ENCODE measurements at regions not wholly inside any gene's neighbourhood (a gene's known extent, or its start where the extent isn't known, plus 50 kb on each side); places are given as distances from the start of the nearest gene placed in this dataset.

- no peak overlapping the region for H3K18ac ChIP-seq (ENCODE audit: low read depth in 1 of 2, low read length in 2 of 2)
- no peak overlapping the region for H2AK5ac ChIP-seq (ENCODE audit: low read length, severe bottlenecking)
- no peak overlapping the region for H3K4me3 ChIP-seq (ENCODE audit: insufficient read depth in 1 of 2, low read depth in 1 of 2, low read length in 2 of 2)
- H3K27me3 ChIP-seq (ENCODE audit: control insufficient read depth in 1 of 2, insufficient read depth in 1 of 2, low read length in 2 of 2): no peaks in the 10 kb centered on the region
- H4K8ac ChIP-seq (ENCODE audit: low read length): no peak overlapping the region
- no peak overlapping the region for H2AFZ ChIP-seq (ENCODE audit: low read depth, low read length)
- H3K36me3 ChIP-seq (ENCODE audit: control insufficient read depth in 1 of 2, insufficient read depth in 2 of 2, low read depth in 1 of 2, low read length in 2 of 2): no peaks in the 10 kb centered on the region
- no peaks in the 10 kb centered on the region for H3K4me1 ChIP-seq (ENCODE audit: control insufficient read depth, insufficient read depth, low read depth, low read length)
- no peak overlapping the region for H2BK5ac ChIP-seq (ENCODE audit: low read depth, low read length, poor library complexity, severe bottlenecking)
- H3K4me2 ChIP-seq (ENCODE audit: low read length, poor library complexity, severe bottlenecking): no peak overlapping the region
- H3K9ac ChIP-seq (ENCODE audit: low read length): no peak overlapping the region
- no peak overlapping the region for H2BK12ac ChIP-seq (ENCODE audit: low read length in 2 of 2)
- no peak overlapping the region for H2BK120ac ChIP-seq (ENCODE audit: low read depth, low read length)
- H3K4ac ChIP-seq (ENCODE audit: low read depth in 1 of 2, low read length in 2 of 2): no peak overlapping the region
- no peak overlapping the region for H4K91ac ChIP-seq (ENCODE audit: low read length)
- WGBS: no CpG with 5 or more reads among the region's 2 CpGs
- no peak overlapping the region for H2BK15ac ChIP-seq (ENCODE audit: low read depth, poor library complexity, severe bottlenecking)
- no peak for DNase-seq
- H3K14ac ChIP-seq (ENCODE audit: low read length in 2 of 2): no peak overlapping the region
- no peak overlapping the region for H3K23ac ChIP-seq (ENCODE audit: low read length in 2 of 2)
- H3K27ac ChIP-seq (ENCODE audit: low read length, poor library complexity, severe bottlenecking): no peak overlapping the region
- no peaks in the 10 kb centered on the region for H3K9me3 ChIP-seq (ENCODE audit: control insufficient read depth, low read length)
- peaks cover 1% of the 10 kb centered on the region for H3K79me1 ChIP-seq (replicated peaks; ENCODE audit: low read length, poor library complexity, severe bottlenecking)
Measured at GRCh38 chr2:145198555-145198954, 678.6 kb upstream of the ZEB2 start.

- H3K14ac ChIP-seq (ENCODE audit: low read length in 2 of 2): no peak overlapping the region
Measured at GRCh38 chr2:145197944-145198343, 678.0 kb upstream of the ZEB2 start.

DNA sequence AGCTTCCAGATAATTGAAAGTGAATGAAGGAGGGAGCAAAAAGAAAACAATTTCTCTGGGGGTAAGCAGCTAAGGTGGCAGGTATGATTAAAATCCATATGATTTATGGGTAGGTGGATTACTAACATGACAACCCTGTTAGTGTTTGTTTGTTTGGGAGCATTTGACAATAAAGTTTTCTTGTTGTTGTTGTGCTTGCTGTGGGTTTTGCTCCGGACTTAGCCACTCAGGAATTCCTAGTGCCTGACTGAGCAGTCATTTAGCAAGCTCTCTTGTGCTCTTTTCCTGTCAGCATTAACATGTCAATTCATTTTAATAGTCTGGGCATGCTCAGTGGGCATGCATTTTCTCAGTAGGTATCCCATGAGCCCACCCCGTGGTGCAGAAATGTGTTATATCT, 674.8 kb upstream of the ZEB2 start:
- Histone ChIP-seq H2BK15ac (ENCODE audit: low read depth, poor library complexity, severe bottlenecking) (no peak overlapping the region), H2BK120ac (ENCODE audit: low read depth, low read length) (no peak overlapping the region), H3K9ac (ENCODE audit: low read length) (no peak overlapping the region), H3K4ac (ENCODE audit: low read depth in 1 of 2, low read length in 2 of 2) (no peak overlapping the region), H3K14ac (ENCODE audit: low read length in 2 of 2) (no peak overlapping the region), H4K91ac (ENCODE audit: low read length) (no peak overlapping the region), H3K18ac (ENCODE audit: low read depth in 1 of 2, low read length in 2 of 2) (peak overlapping the region in 1 of 2 experiments; percentile 43), H3K23ac (ENCODE audit: low read length in 2 of 2) (no peak overlapping the region), H3K9me3 (ENCODE audit: control insufficient read depth, low read length) (no peaks in the 10 kb centered on the region), H3K4me2 (ENCODE audit: low read length, poor library complexity, severe bottlenecking) (no peak overlapping the region), H2BK12ac (ENCODE audit: low read length in 2 of 2) (no peak overlapping the region), H3K27ac (ENCODE audit: low read length, poor library complexity, severe bottlenecking) (no peak overlapping the region), H2AFZ (ENCODE audit: low read depth, low read length) (no peak overlapping the region), H3K4me3 (ENCODE audit: insufficient read depth in 1 of 2, low read depth in 1 of 2, low read length in 2 of 2) (no peak overlapping the region), H2BK5ac (ENCODE audit: low read depth, low read length, poor library complexity, severe bottlenecking) (no peak overlapping the region), H3K36me3 (ENCODE audit: control insufficient read depth in 1 of 2, insufficient read depth in 2 of 2, low read depth in 1 of 2, low read length in 2 of 2) (no peaks in the 10 kb centered on the region), H3K4me1 (ENCODE audit: control insufficient read depth, insufficient read depth, low read depth, low read length) (no peaks in the 10 kb centered on the region), H3K79me1 (replicated peaks; ENCODE audit: low read length, poor library complexity, severe bottlenecking) (peaks cover 1% of the 10 kb centered on the region), H2AK5ac (ENCODE audit: low read length, severe bottlenecking) (no peak overlapping the region), H3K27me3 (ENCODE audit: control insufficient read depth in 1 of 2, insufficient read depth in 1 of 2, low read length in 2 of 2) (no peaks in the 10 kb centered on the region), H4K8ac (ENCODE audit: low read length) (peak overlapping the region; percentile 28)
- WGBS: 22% methylated on average over 1 of the region's 2 CpGs
- peak; percentile 28 for DNase-seq

More at GRCh38 chr2:145197944-145198343, 678.0 kb upstream of the ZEB2 start:
- H3K9me3 ChIP-seq (ENCODE audit: control insufficient read depth, low read length): no peaks in the 10 kb centered on the region
- no peak overlapping the region for H4K8ac ChIP-seq (ENCODE audit: low read length)
- H4K91ac ChIP-seq (ENCODE audit: low read length): no peak overlapping the region
- no peak overlapping the region for H2AFZ ChIP-seq (ENCODE audit: low read depth, low read length)
- no peak overlapping the region for H2BK15ac ChIP-seq (ENCODE audit: low read depth, poor library complexity, severe bottlenecking)
- H3K27ac ChIP-seq (ENCODE audit: low read length, poor library complexity, severe bottlenecking): no peak overlapping the region
- H2BK120ac ChIP-seq (ENCODE audit: low read depth, low read length): no peak overlapping the region
- no peak overlapping the region for H2AK5ac ChIP-seq (ENCODE audit: low read length, severe bottlenecking)
- no peak for DNase-seq
- H3K4me3 ChIP-seq (ENCODE audit: insufficient read depth in 1 of 2, low read depth in 1 of 2, low read length in 2 of 2): no peak overlapping the region
- 98% methylated on average over 3 of the region's 3 CpGs for WGBS
- H3K23ac ChIP-seq (ENCODE audit: low read length in 2 of 2): no peak overlapping the region
- H3K4me2 ChIP-seq (ENCODE audit: low read length, poor library complexity, severe bottlenecking): no peak overlapping the region
- no peak overlapping the region for H3K18ac ChIP-seq (ENCODE audit: low read depth in 1 of 2, low read length in 2 of 2)
- no peak overlapping the region for H3K9ac ChIP-seq (ENCODE audit: low read length)
- H3K36me3 ChIP-seq (ENCODE audit: control insufficient read depth in 1 of 2, insufficient read depth in 2 of 2, low read depth in 1 of 2, low read length in 2 of 2): no peaks in the 10 kb centered on the region
- no peaks in the 10 kb centered on the region for H3K4me1 ChIP-seq (ENCODE audit: control insufficient read depth, insufficient read depth, low read depth, low read length)
- no peak overlapping the region for H2BK12ac ChIP-seq (ENCODE audit: low read length in 2 of 2)
- no peaks in the 10 kb centered on the region for H3K27me3 ChIP-seq (ENCODE audit: control insufficient read depth in 1 of 2, insufficient read depth in 1 of 2, low read length in 2 of 2)
- H2BK5ac ChIP-seq (ENCODE audit: low read depth, low read length, poor library complexity, severe bottlenecking): no peak overlapping the region
- H3K4ac ChIP-seq (ENCODE audit: low read depth in 1 of 2, low read length in 2 of 2): no peak overlapping the region
- H3K79me1 ChIP-seq (replicated peaks; ENCODE audit: low read length, poor library complexity, severe bottlenecking): peaks cover 1% of the 10 kb centered on the region

DNA sequence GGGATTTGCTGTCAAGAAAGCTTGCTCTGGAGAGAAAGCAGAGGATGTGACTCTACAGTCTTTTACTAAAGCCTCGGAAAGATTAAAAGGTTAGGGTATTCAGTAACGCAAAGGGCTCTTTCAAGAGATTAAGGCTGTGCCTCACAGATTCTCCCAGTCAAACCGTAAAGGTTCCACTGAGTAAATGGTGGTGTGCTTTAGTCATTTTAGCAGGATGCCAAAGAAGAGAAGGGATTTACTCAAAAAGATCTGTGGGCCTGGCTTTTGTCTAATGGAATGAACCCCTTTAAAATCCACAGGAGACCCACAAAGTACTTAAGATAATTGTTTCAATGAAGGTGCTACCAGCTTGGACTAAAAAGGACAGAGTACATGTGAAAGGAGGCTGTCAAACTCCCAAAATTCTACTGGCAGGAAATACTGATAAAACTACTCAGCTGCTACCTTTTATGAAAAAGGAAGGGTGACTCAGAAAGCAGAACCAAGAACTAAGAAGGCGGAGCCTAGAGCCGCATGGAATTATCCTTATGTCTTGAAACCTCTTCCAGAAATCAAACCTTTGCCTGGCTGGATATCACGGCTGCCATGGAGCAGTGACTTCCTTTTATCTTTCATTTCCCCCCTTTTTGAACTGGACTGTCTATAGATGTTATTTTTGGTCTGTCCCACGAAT, 670.2 kb upstream of the ZEB2 start:
- no peaks in the 10 kb centered on the region for H3K36me3 ChIP-seq (ENCODE audit: control insufficient read depth in 1 of 2, insufficient read depth in 2 of 2, low read depth in 1 of 2, low read length in 2 of 2)
- H2AK5ac ChIP-seq (ENCODE audit: low read length, severe bottlenecking): no peak overlapping the region
- no peak overlapping the region for H2AFZ ChIP-seq (ENCODE audit: low read depth, low read length)
- H2BK15ac ChIP-seq (ENCODE audit: low read depth, poor library complexity, severe bottlenecking): no peak overlapping the region
- H3K79me1 ChIP-seq (replicated peaks; ENCODE audit: low read length, poor library complexity, severe bottlenecking): peaks cover 1% of the 10 kb centered on the region
- H3K27ac ChIP-seq (ENCODE audit: low read length, poor library complexity, severe bottlenecking): no peak overlapping the region
- no peak overlapping the region for H3K4ac ChIP-seq (ENCODE audit: low read depth in 1 of 2, low read length in 2 of 2)
- no peak overlapping the region for H4K91ac ChIP-seq (ENCODE audit: low read length)
- no peaks in the 10 kb centered on the region for H3K4me1 ChIP-seq (ENCODE audit: control insufficient read depth, insufficient read depth, low read depth, low read length)
- H3K23ac ChIP-seq (ENCODE audit: low read length in 2 of 2): no peak overlapping the region
- no peak overlapping the region for H2BK120ac ChIP-seq (ENCODE audit: low read depth, low read length)
- H2BK12ac ChIP-seq (ENCODE audit: low read length in 2 of 2): no peak overlapping the region
- no peaks in the 10 kb centered on the region for H3K27me3 ChIP-seq (ENCODE audit: control insufficient read depth in 1 of 2, insufficient read depth in 1 of 2, low read length in 2 of 2)
- WGBS: 85% methylated on average over 7 of the region's 7 CpGs
- no peak overlapping the region for H3K9ac ChIP-seq (ENCODE audit: low read length)
- no peak for DNase-seq
- H3K18ac ChIP-seq (ENCODE audit: low read depth in 1 of 2, low read length in 2 of 2): peak overlapping the region in 1 of 2 experiments; percentile 17
- H3K9me3 ChIP-seq (ENCODE audit: control insufficient read depth, low read length): no peaks in the 10 kb centered on the region
- H2BK5ac ChIP-seq (ENCODE audit: low read depth, low read length, poor library complexity, severe bottlenecking): no peak overlapping the region
- no peak overlapping the region for H4K8ac ChIP-seq (ENCODE audit: low read length)
- H3K4me3 ChIP-seq (ENCODE audit: insufficient read depth in 1 of 2, low read depth in 1 of 2, low read length in 2 of 2): no peak overlapping the region
- no peak overlapping the region for H3K14ac ChIP-seq (ENCODE audit: low read length in 2 of 2)
- no peak overlapping the region for H3K4me2 ChIP-seq (ENCODE audit: low read length, poor library complexity, severe bottlenecking)
